ACHN (cell line): ENCODE measurements at regions not wholly inside any gene's neighbourhood (a gene's known extent, or its start where the extent isn't known, plus 50 kb on each side); places are given as distances from the start of the nearest gene placed in this dataset.
"Not testable (repeated sequence)": the region's sequence is repeated elsewhere in the genome, so short reads cannot be mapped to it uniquely, and the experiment has no call there.

Experiments
- DNase-seq: peaks from one replicate; pipeline ENCODE4 v3.0.0-alpha.2; 2015
- in situ Hi-C: cut with HindIII; loops from 2 replicates; pipeline ENCODE4 v1.10.0; 2017; ENCODE audit warnings: low sequenced_read_pairs, low pct_ligation_motif_present, low pct_unique_long_range_greater_than_20kb

DNA sequence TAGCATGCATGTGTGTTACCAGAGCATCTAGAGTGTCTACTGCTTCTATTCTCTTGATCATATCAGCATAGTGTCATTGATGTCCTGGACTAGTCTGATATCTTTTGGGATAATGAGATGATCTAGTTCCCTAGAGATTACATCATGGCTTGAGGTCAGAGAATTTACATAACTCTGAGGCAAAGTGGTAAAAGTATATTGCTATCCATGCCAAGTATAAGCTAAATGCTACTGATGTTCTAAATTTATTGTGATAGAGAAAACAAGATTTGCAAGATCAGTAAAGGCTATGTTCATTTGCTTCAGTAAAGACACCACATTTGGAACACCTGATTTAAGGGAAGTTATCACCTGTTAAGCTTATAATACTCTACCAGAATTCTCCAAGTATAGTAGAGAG is 280.7 kb upstream of the PSMD7 start:
- DNase-seq, result no peak
- in situ Hi-C loops, result no loop called here

DNA sequence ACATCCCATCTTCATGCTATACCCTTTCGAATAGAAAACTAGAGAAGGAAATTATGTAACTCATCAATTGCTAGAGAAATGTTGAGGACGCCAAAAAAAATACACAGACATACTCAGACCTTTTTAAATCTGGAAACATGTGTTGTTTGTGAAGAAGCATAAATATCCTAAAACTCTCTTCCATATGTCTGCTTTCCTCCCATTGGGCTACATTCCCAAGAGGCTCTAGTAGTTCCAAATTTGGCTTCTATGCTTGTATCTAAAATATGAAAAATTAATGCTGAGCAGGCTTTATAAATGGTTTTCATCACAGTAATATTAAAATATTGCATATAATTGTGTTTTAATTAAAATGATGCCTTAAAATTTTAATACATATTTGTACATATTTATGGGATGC is 297.9 kb upstream of the PSMD7 start:
- DNase-seq, result no peak
- in situ Hi-C loops, result no loop called here

DNA sequence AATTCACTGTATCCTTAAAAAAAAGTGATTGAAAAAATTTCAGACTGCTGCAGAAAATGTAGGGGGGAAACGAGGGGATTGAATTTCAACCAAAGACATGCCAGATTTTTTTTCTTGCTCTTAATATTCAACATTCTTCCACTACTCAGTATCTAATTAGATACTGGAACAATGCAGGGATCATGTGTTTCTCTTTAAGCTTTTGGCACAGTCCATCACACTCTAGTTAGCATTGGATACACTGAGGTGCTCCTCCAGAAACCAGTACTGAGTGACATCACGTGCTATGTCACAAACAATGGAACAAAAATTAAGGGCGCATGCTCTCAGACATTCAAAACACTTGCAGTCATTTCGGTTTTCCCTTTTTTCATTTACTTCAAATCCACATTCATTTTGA is 298.6 kb upstream of the PSMD7 start:
- no peak for DNase-seq
- in situ Hi-C loops, result no loop called here

DNA sequence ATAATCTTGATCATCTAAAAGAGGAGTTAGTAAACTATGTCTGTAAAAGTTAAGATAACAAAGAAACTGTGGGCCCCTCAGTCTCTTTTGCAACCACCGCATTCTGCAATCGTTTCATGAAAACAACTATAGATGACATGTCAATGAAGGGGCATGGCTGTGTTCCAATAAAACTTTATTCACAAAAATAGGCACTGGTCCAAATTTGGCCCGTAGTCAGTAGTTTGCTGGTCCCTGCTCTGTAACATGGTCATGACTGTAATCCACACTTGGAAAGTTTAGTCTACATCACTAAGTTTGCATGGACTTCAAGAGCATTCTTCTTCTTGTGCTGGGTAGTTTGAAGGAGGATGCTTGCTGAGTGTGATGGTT is 299.3 kb upstream of the PSMD7 start:
- no peak for DNase-seq
- in situ Hi-C loops, result no loop called here

DNA sequence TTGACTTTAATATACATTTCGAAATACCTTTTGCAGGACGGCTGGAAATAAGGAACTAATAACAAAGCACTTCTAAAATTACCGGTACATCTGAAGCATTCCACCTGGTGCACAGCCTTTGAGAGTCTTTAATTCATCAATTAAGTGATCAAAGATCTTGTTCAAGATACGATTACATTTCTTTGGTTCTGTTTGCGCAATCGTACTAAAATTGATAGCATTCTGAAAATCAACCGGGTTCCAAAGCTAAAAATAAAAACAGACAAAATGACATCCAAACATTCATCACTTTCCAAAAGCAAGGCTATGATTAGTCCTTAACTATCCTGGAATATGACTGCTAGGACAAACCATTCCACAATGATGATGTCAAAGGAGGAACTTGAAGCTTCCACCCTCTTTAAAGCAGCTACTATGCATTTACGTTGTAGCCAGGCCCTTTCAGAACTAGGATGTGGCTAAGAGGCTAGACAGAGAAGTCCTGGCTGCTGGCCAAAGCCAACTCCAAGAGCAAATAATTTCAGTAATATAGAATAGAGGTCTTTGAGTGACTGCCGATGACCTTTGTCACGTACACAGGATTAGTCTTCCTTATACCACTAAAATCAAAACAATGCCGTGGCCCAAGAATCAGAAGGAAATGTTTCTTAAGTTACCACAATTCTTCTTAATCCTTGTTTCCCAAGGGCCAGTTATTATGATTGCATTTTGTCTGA is 299.8 kb upstream of the PSMD7 start:
- no peak for DNase-seq
- in situ Hi-C loops, result no loop called here

DNA sequence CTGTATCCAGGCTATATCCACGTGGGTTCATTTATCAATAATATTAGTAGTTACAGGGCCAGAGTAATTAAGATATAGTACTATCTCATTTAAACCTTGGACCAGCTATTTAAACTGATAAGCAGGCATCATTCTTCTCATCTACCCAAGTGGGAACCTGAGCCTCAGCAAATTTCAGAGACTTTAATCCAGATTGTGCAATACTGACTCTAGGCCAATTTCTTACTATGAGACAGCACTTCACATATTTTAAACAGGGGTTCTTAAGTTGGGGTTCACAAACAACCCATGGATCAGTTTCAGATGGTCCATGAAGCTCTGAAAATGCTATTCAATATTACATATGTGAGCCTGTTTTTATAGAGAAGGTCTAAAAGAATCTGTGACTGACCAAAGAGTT is 302.7 kb upstream of the PSMD7 start:
- DNase-seq, result no peak
- in situ Hi-C loops, result no loop called here

DNA sequence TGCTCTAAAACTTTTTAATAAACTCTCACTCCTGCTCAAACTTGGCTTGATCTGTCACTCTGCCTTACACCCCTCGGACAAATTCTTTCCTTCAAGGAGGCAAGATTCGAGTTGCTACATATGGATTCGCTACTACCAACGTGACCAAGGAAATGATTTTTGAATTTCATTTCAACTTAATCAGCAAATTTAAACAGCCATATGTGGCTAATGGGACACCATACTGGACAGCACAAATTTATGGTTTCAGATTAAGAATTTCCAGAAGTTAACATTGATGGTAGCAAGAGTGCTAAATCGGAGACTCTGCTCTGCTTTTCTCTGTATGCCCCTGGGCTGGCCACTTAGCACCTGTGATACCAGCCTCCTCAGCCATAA is 318.2 kb upstream of the PSMD7 start:
- in situ Hi-C loops, result no loop called here
- no peak for DNase-seq

DNA sequence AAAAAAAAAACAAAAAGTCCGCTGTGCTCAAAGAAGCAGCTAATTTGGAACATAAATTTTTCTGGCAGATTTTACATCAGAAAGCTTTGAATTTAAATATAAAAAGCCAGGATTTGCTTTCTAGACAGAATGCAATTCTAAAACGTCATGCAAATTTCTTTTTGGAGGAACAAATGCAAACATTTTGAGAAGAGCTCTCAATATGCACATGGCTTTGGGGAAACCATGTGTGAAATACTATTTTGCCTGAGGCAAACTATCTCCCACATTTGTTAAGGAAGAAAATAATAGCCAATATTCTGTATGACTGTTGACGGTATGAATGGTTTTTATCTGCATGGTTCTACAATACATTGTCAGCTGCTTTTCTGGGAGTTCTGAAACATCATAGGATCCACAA is 320.0 kb upstream of the PSMD7 start:
- in situ Hi-C loops, result no loop called here
- DNase-seq, result no peak

DNA sequence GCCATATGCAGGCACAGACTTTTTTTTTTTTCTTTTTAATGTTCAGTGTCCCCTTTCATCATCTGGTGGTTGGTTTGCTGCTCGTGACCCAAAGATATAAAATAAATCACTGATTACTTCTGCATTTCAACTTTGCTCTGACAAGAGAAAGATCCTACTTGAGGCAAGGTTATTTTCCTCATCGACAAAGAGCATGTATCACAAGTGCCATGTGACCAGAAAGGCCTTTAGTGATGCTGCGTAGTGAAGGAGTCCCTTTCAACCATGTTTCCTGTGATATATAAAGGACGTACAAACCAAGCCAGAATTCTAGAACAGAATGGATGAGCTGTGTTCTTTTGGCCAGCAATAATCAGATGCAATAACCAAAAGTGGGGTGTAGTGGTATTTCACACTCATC is 323.4 kb upstream of the PSMD7 start:
- in situ Hi-C loops, result no loop called here
- no peak for DNase-seq

DNA sequence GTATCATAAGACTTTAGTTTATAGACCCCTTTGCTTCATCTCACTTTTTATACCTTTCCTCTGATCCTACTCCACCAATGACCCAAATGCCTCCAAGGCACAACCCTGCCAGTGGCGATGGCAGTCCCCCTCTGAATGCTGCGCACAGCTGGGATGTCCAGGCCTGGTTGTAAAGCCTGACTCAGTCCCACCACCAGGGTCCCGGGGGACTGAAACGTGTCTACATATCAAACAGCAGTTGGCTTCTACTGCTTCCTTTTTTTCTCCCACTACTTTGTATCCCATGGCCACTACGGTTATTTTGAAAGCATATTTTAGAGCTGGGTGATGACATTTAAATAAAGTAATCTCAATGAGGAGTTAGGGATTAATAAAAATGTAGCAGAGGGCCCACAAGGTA is 329.8 kb upstream of the PSMD7 start:
- DNase-seq, result no peak
- in situ Hi-C loops, result no loop called here

DNA sequence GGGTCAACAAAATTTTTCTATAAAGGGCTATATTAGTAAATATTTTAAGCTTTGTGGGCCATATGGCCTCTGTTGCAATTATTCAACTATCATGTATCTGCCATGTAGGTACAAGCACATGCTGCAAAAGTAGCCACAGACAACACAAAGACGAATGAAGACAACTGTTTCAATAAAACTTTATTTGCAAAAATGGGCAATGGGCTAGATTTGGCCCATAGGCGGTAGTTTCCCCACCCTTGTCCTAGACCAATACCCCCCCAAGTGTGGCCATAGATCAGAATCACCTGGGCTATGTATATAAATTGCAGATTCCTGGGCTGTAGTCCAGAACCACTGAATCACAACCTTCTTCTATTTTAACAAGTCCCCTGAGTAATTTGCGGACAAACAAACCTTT is 331.0 kb upstream of the PSMD7 start:
- in situ Hi-C loops, result no loop called here
- DNase-seq, result no peak

DNA sequence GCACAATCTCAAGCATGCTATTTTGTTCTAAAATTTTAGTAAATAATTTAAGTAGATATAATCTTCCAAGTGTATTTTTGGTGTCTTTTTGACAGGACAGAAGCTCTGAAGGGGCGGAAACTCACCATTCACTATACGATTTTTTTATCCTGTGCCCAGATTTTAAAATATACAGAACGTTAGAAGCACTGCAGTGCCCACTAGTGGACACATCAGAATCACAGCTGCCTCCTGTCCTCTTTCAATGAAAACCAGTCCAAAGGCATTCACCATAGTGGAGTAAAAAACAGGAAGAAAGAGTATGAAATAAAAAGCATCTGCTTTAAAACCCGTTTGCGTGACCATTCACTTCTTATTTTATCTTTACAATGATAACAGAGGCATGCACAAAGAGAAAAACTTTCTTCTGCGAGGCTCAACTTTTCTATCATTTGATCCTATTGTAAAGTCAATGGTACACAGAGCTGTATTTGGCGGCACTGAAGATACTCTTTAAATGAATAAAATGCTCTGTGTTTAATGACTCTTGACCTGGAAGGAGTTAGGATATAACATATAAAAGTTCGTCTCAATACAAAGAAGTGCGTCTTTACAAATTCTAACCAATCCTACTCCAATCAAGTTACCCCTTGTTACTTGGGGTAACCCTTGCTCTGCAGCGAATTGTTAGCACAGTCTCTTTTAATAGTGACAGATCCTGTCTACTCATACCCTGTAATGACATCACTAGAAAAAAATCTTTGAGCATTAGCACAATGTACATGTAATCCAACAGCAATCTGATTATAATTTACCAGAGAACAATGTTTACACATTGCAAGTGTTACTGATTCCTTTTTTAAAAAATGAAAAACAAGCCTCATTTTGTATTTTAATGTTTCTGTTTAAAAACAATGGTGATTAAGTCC is 339.8 kb upstream of the PSMD7 start:
- peak; percentile 66 for DNase-seq

DNA sequence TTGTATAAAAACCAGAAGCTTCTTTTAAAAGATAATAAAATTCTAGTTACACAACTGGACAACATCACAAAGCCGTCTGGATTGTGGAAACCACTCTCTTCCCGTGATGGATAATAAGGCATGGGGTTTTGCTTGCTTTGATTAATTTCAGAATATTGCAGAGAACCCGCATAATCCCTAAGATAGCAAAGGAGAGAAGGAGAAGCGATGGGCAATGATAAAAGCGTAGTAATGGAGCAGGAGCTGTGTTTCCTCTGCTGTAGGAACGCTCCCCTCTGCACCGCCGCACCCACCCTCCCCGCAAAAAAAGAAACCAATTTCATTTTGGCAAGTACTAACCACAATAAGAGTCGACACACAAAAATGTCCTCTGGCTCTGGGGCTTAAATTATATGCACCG is 340.9 kb upstream of the PSMD7 start:
- in situ Hi-C loops, result no loop called here
- DNase-seq, result no peak

More for the DNA sequence above, 339.8 kb upstream of the PSMD7 start:
- in situ Hi-C loops, result no loop called here

DNA sequence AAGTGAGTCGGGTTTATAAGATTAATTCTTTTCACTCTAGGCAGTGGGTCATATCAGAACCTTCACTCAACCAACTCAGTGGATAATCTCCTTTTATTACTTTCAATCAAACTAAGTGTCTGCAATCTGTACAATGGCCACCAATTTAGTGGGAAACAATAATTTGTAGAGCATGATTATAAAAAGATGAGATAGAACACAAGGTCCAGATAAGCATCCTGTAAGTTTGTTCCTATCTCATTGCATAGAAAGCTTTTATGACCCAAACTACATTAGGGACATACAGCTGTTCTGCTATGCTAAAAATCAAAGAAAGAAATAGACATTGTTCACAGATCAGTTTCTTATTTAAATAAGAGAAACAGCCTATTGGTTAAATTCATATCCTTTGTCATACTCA is 341.4 kb upstream of the PSMD7 start:
- in situ Hi-C loops, result no loop called here
- no peak for DNase-seq

DNA sequence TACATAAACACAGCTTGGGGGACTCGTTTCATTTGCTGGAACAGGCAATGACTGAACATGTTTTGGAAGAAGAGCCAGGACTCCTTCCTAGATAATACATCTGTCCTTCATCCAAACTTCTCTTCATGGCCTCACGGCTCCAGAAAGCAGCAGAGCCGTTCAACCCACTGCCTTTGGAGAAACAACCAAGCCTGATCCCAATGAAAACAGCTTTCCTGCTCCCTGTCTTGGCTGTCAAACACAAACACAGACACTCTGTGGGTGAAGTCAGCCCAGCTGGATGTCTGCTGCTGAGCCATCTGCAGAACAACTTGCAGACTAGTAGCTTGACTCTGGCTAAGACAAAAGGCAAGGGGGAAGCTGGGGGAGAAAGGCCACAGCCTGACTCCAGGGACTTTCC is 345.1 kb upstream of the PSMD7 start:
- DNase-seq, result no peak

DNA sequence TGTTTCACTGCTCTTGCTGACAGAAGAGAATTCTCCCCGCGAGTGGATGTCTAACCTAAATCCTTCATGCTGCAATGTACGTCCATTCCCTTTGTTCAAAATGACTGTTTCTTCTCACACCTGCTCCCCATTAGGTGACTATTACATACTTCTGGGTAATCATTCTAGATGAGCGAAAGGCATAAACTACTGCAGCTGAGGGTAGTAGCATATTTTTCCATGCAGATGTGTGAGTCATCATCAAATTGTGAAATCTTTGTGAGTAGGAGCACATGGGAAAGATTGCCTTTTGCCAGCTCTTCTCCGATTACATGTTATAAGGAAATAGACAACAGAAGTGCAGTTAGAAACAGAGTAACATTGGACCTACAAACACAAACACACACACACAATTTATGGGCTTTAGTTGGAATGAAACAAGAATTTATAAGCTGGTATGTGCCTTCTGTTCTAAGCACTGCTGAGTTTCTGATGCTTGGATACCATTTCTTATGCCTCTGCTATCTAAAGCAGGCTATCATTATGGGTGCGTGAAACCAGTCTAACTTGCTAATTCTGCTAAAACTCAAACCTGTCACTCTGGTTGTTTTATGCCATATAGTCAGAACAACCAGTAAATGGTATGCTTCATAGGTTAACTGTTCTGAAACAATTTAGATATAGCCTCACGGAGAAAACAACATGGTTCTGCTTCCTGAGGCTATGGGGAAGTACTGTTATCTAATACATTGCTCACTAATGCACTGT is 346.9 kb upstream of the PSMD7 start:
- in situ Hi-C loops, result no loop called here
- DNase-seq, result peak; percentile 30

More for the DNA sequence above, 345.1 kb upstream of the PSMD7 start:
- in situ Hi-C loops, result no loop called here

DNA sequence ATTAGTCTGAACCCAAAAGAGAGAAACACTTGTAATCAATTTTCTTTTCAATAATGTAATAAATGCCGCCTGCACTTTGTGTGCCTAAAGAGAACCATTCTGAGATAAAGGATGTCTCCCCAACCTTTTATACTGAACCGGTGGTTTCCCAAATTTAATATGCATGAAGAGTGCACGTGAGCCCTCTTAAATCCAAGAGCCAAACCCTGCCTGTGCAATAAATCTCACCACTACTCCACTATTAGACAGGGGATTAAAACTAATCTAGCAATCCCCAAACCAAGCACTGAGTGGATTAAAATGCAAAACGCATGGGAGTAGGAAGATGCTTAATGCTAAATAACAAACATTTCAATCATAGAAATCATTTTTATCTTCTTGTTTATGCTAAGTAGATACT is 351.0 kb upstream of the PSMD7 start:
- DNase-seq, result no peak
- in situ Hi-C loops, result no loop called here

DNA sequence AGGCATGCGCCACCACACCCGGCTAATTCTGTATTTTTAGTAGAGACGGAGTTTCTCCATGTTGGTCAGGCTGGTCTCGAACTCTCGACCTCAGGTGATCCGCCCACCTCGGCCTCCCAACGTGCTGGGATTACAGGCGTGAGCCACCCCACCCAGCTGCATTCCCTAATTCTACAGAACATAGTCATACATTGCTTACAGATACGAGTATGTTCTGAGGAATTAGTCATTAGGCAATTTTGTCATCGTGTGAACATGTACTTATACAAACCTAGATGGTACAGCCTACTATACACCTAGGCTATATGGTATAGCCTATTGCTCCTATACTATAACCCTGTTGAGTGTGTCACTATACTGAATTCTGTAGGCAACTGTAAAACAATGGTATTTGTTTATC is 353.4 kb upstream of the PSMD7 start:
- in situ Hi-C loops, DNase-seq: not testable (repeated sequence)

DNA sequence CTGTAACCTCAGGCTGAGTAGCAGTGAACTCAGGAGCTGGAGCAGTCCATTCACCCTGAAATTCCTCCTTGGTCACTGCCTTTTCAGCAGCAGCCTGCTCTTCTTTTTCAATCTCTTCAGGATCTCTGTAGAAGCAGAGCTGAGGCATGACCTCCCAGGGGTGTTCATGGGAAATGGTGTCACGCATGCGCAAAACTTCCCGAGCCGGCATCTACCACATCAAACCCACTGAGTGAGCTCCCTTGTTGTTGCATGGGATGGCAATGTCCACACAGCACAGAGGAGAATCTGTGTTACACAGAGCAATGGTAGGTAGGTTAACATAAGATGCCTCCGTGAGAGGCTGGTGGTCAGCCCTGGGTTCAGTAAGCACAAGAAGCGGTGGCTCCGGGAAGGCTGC is 355.8 kb upstream of the PSMD7 start:
- in situ Hi-C loops, DNase-seq: not testable (repeated sequence)
